Mesenchymal stem cell (in vitro differentiated cells and primary cell): ENCODE measurements at regions not wholly inside any gene's neighbourhood (a gene's known extent, or its start where the extent isn't known, plus 50 kb on each side); places are given as distances from the start of the nearest gene placed in this dataset.

Experiments used
- DNase-seq: peaks from one replicate; pipeline ENCODE4 v3.0.0-alpha.2; 2013
- H2AFZ ChIP-seq: one replicate; pipeline ENCODE4 v1.6.1; 2013; ENCODE audit warnings: low read depth, mild to moderate bottlenecking, control low read depth, inconsistent platforms, low read length, moderate library complexity
- H2AK5ac ChIP-seq: 2 replicates; pipeline ENCODE4 v1.6.1; 2013; ENCODE audit warnings: low read length, moderate library complexity, mild to moderate bottlenecking, inconsistent platforms; ENCODE audit not compliant: severe bottlenecking
- H2BK120ac ChIP-seq: one replicate; pipeline ENCODE4 v1.6.1; 2013; ENCODE audit warnings: low read depth, mild to moderate bottlenecking, inconsistent platforms, low read length, moderate library complexity
- H2BK12ac ChIP-seq, 2 experiments: one replicate each; pipeline ENCODE4 v1.6.1; 2013; ENCODE audit warnings: inconsistent platforms in 2 of 2, low read length in 2 of 2, mild to moderate bottlenecking in 2 of 2, moderate library complexity in 2 of 2, control low read depth in 1 of 2
- H2BK15ac ChIP-seq: one replicate; pipeline ENCODE4 v1.6.1; 2013; ENCODE audit warnings: mild to moderate bottlenecking, low read depth, inconsistent platforms; ENCODE audit not compliant: poor library complexity, severe bottlenecking
- H2BK5ac ChIP-seq: 2 replicates; pipeline ENCODE4 v1.6.1; 2013; ENCODE audit warnings: low read depth, mild to moderate bottlenecking, low read length, control low read depth, inconsistent platforms; ENCODE audit not compliant: poor library complexity, severe bottlenecking
- H3K14ac ChIP-seq, 2 experiments: one replicate each; pipeline ENCODE4 v1.6.1; 2013; ENCODE audit warnings: inconsistent platforms in 2 of 2, low read length in 2 of 2, control low read depth in 1 of 2, mild to moderate bottlenecking in 1 of 2, moderate library complexity in 1 of 2
- H3K18ac ChIP-seq, 2 experiments: one replicate each; pipeline ENCODE4 v1.6.1; 2013; ENCODE audit warnings: inconsistent platforms in 2 of 2, low read length in 2 of 2, control low read depth in 1 of 2, low read depth in 1 of 2, mild to moderate bottlenecking in 1 of 2
- H3K23ac ChIP-seq, 2 experiments: one replicate each; pipeline ENCODE4 v1.6.1; 2013; ENCODE audit warnings: inconsistent platforms in 2 of 2, low read length in 2 of 2, mild to moderate bottlenecking in 2 of 2, moderate library complexity in 2 of 2, control low read depth in 1 of 2
- H3K27ac ChIP-seq: 2 replicates; pipeline ENCODE4 v1.5.1; 2013; ENCODE audit warnings: mild to moderate bottlenecking, moderate library complexity, low read length, control low read depth, inconsistent platforms; ENCODE audit not compliant: poor library complexity, severe bottlenecking
- H3K27me3 ChIP-seq, 2 experiments: 2 replicates each; pipeline versions ENCODE4 v1.6.1 to v1.7.0; 2013; ENCODE audit warnings: low read length in 2 of 2, mild to moderate bottlenecking in 2 of 2, moderate library complexity in 2 of 2, control low read depth in 1 of 2, inconsistent platforms in 1 of 2; ENCODE audit not compliant: control insufficient read depth in 1 of 2, insufficient read depth in 1 of 2
- H3K36me3 ChIP-seq, 2 experiments: 2 replicates each; pipeline versions ENCODE4 v1.6.1 to v1.7.0; 2013; ENCODE audit warnings: low read length in 2 of 2, control low read depth in 1 of 2, inconsistent platforms in 1 of 2, low read depth in 1 of 2, mild to moderate bottlenecking in 1 of 2; ENCODE audit not compliant: insufficient read depth in 2 of 2, control insufficient read depth in 1 of 2
- H3K4ac ChIP-seq, 2 experiments: one replicate each; pipeline ENCODE4 v1.6.1; 2013; ENCODE audit warnings: inconsistent platforms in 2 of 2, low read length in 2 of 2, mild to moderate bottlenecking in 2 of 2, moderate library complexity in 2 of 2, control low read depth in 1 of 2, low read depth in 1 of 2
- H3K4me1 ChIP-seq: 2 replicates; pipeline ENCODE4 v1.6.1; 2013; ENCODE audit warnings: low read depth, low read length, control low read depth; ENCODE audit not compliant: control insufficient read depth, insufficient read depth
- H3K4me2 ChIP-seq: 2 replicates; pipeline ENCODE4 v1.6.1; 2013; ENCODE audit warnings: low read length, mild to moderate bottlenecking, inconsistent platforms; ENCODE audit not compliant: poor library complexity, severe bottlenecking
- H3K4me3 ChIP-seq, 2 experiments: 2 replicates each; pipeline versions ENCODE4 v1.5.1 to v1.7.0; 2013; ENCODE audit warnings: low read length in 2 of 2, mild to moderate bottlenecking in 2 of 2, control low read depth in 1 of 2, low read depth in 1 of 2; ENCODE audit not compliant: insufficient read depth in 1 of 2
- H3K79me1 ChIP-seq: replicated peaks from 2 replicates; pipeline ENCODE4 v1.6.1; 2013; ENCODE audit warnings: mild to moderate bottlenecking, control low read depth, low read length, inconsistent platforms; ENCODE audit not compliant: poor library complexity, severe bottlenecking
- H3K9ac ChIP-seq: 2 replicates; pipeline ENCODE4 v1.7.0; 2013; ENCODE audit warnings: mild to moderate bottlenecking, low read length, moderate library complexity
- H3K9me3 ChIP-seq: 2 replicates; pipeline ENCODE4 v1.7.0; 2013; ENCODE audit warnings: mild to moderate bottlenecking, low read length; ENCODE audit not compliant: control insufficient read depth
- H4K8ac ChIP-seq: one replicate; pipeline ENCODE4 v1.6.1; 2013; ENCODE audit warnings: inconsistent platforms, mild to moderate bottlenecking, low read length, moderate library complexity
- H4K91ac ChIP-seq: one replicate; pipeline ENCODE4 v1.6.1; 2013; ENCODE audit warnings: mild to moderate bottlenecking, low read length, inconsistent platforms
- WGBS: methylation state at CpG from one replicate; pipeline ENCODE4 v1.1.7; 2013; ENCODE audit warnings: mixed read lengths; 5-methylcytosine and 5-hydroxymethylcytosine counted together

GRCh38 chr7:26988836-26989374 lies 106.9 kb downstream of the HOXA1 start:
- Histone ChIP-seq H3K4me2 (no peak overlapping the region), H3K9ac (no peak overlapping the region), H2BK15ac (no peak overlapping the region), H3K4me3 (no peak overlapping the region), H3K4ac (no peak overlapping the region), H3K14ac (no peak overlapping the region), H3K27me3 (no peaks in the 10 kb centered on the region), H2BK120ac (no peak overlapping the region), H2BK12ac (no peak overlapping the region), H2AFZ (no peak overlapping the region), H3K18ac (no peak overlapping the region), H3K9me3 (no peaks in the 10 kb centered on the region), H4K8ac (no peak overlapping the region), H3K79me1 (no peaks in the 10 kb centered on the region), H2AK5ac (no peak overlapping the region), H3K36me3 (no peaks in the 10 kb centered on the region), H3K27ac (no peak overlapping the region), H3K4me1 (no peaks in the 10 kb centered on the region), H4K91ac (no peak overlapping the region), H3K23ac (no peak overlapping the region), H2BK5ac (no peak overlapping the region)
- WGBS: 88% methylated on average over 7 of the region's 9 CpGs
- no peak for DNase-seq

GRCh38 chr7:26987338-26987737 lies 108.5 kb downstream of the HOXA1 start:
- Histone ChIP-seq H3K23ac (no peak overlapping the region), H3K4me3 (no peak overlapping the region), H3K4me2 (no peak overlapping the region), H4K8ac (no peak overlapping the region), H2BK15ac (no peak overlapping the region), H4K91ac (no peak overlapping the region), H3K14ac (no peak overlapping the region), H2AK5ac (no peak overlapping the region), H3K18ac (no peak overlapping the region), H2BK12ac (no peak overlapping the region), H3K36me3 (no peaks in the 10 kb centered on the region), H3K9me3 (no peaks in the 10 kb centered on the region), H2BK5ac (no peak overlapping the region), H3K27ac (no peak overlapping the region), H2BK120ac (no peak overlapping the region), H3K79me1 (no peaks in the 10 kb centered on the region), H2AFZ (no peak overlapping the region), H3K4ac (no peak overlapping the region), H3K9ac (no peak overlapping the region), H3K4me1 (no peaks in the 10 kb centered on the region), H3K27me3 (no peaks in the 10 kb centered on the region)
- no peak for DNase-seq
- 84% methylated on average over 3 of the region's 3 CpGs for WGBS

- H3K9ac ChIP-seq: no peak overlapping the region
- no peaks in the 10 kb centered on the region for H3K36me3 ChIP-seq
- no peak overlapping the region for H4K91ac ChIP-seq
- no peak overlapping the region for H3K4me2 ChIP-seq
- no peak overlapping the region for H3K27ac ChIP-seq
- no peak overlapping the region for H2BK120ac ChIP-seq
- 98% methylated on average over 1 of the region's 2 CpGs for WGBS
- H3K27me3 ChIP-seq: no peaks in the 10 kb centered on the region
- H3K18ac ChIP-seq: no peak overlapping the region
- no peaks in the 10 kb centered on the region for H3K79me1 ChIP-seq
- peaks cover 4% of the 10 kb centered on the region for H3K9me3 ChIP-seq
- H2BK5ac ChIP-seq: no peak overlapping the region
- no peak overlapping the region for H2BK12ac ChIP-seq
- H3K4me1 ChIP-seq: no peaks in the 10 kb centered on the region
- no peak overlapping the region for H2AFZ ChIP-seq
- DNase-seq: no peak
- H2BK15ac ChIP-seq: no peak overlapping the region
- H4K8ac ChIP-seq: no peak overlapping the region
- H2AK5ac ChIP-seq: no peak overlapping the region
- no peak overlapping the region for H3K14ac ChIP-seq
- H3K4me3 ChIP-seq: no peak overlapping the region
- H3K4ac ChIP-seq: no peak overlapping the region
- H3K23ac ChIP-seq: no peak overlapping the region
Measured at GRCh38 chr7:26978146-26978545, 113.8 kb upstream of the SKAP2 start.

GRCh38 chr7:26976840-26977239 lies 112.5 kb upstream of the SKAP2 start:
- H3K4ac ChIP-seq: no peak overlapping the region
- no peak overlapping the region for H2BK15ac ChIP-seq
- H3K79me1 ChIP-seq: no peaks in the 10 kb centered on the region
- no peak overlapping the region for H3K23ac ChIP-seq
- H2BK5ac ChIP-seq: no peak overlapping the region
- no peak overlapping the region for H3K9ac ChIP-seq
- H3K27ac ChIP-seq: no peak overlapping the region
- no peak overlapping the region for H2AFZ ChIP-seq
- H3K14ac ChIP-seq: no peak overlapping the region
- H3K4me3 ChIP-seq: no peak overlapping the region
- peaks cover 17% of the 10 kb centered on the region for H3K9me3 ChIP-seq
- H2AK5ac ChIP-seq: no peak overlapping the region
- H3K36me3 ChIP-seq: no peaks in the 10 kb centered on the region
- H2BK12ac ChIP-seq: no peak overlapping the region
- no peak overlapping the region for H3K18ac ChIP-seq
- DNase-seq: no peak
- H3K4me2 ChIP-seq: no peak overlapping the region
- no peak overlapping the region for H4K8ac ChIP-seq
- H3K4me1 ChIP-seq: no peaks in the 10 kb centered on the region
- no peaks in the 10 kb centered on the region for H3K27me3 ChIP-seq
- H4K91ac ChIP-seq: no peak overlapping the region
- H2BK120ac ChIP-seq: no peak overlapping the region
